Epithelial cell of esophagus (primary cell): ENCODE measurements at regions not wholly inside any gene's neighbourhood (a gene's known extent, or its start where the extent isn't known, plus 50 kb on each side); places are given as distances from the start of the nearest gene placed in this dataset.

Source experiments
- DNase-seq: peaks from one replicate; pipeline ENCODE4 v3.0.0; 2010; ENCODE audit warnings: low read depth
- H3K4me3 ChIP-seq: 2 replicates; pipeline ENCODE4 v1.5.1; 2011; ENCODE audit warnings: mild to moderate bottlenecking, low read length, control low read depth
- TF ChIP-seq, protein P1 (sequence below): IDR thresholded peaks from 2 replicates; pipeline ENCODE4 v1.5.1; 2011; ENCODE audit warnings: low read depth, mild to moderate bottlenecking, low read length, control low read depth, inconsistent platforms; ENCODE audit not compliant: insufficient read depth; ENCODE audit errors: missing control alignments

- no peak for DNase-seq
- TF ChIP-seq, protein P1, sequence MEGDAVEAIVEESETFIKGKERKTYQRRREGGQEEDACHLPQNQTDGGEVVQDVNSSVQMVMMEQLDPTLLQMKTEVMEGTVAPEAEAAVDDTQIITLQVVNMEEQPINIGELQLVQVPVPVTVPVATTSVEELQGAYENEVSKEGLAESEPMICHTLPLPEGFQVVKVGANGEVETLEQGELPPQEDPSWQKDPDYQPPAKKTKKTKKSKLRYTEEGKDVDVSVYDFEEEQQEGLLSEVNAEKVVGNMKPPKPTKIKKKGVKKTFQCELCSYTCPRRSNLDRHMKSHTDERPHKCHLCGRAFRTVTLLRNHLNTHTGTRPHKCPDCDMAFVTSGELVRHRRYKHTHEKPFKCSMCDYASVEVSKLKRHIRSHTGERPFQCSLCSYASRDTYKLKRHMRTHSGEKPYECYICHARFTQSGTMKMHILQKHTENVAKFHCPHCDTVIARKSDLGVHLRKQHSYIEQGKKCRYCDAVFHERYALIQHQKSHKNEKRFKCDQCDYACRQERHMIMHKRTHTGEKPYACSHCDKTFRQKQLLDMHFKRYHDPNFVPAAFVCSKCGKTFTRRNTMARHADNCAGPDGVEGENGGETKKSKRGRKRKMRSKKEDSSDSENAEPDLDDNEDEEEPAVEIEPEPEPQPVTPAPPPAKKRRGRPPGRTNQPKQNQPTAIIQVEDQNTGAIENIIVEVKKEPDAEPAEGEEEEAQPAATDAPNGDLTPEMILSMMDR, result no peak
These were observed 222.6 kb upstream of the INTU start for GRCh38 chr4:127410201-127410600.

DNA sequence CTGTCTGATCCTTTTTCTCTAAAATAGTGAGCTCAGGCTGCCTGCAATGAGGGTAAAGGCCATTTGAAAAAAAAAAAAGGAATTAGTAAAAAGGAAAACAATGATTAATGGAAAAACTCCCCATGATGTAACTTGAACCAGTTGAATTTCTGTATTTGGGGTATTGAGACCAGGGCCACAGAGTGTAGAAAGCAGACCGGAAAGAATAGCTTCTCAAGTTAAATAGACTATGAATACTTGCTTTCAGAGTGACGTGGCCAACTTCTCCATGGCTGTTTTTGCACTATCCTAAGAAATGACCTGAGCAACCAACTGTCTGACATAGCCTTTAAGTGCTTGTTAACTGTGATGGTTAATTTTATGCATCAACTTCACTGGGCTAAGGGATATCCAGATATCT lies 222.1 kb upstream of the INTU start:
- no peak for DNase-seq
- TF ChIP-seq, protein P1, result no peak
- no peak overlapping the region for H3K4me3 ChIP-seq

More at GRCh38 chr4:127410201-127410600, 222.6 kb upstream of the INTU start:
- H3K4me3 ChIP-seq, result no peak overlapping the region

GRCh38 chr4:127414951-127415606 lies 217.7 kb upstream of the INTU start:
- TF ChIP-seq, protein P1, result no peak
- DNase-seq, result no peak

DNA sequence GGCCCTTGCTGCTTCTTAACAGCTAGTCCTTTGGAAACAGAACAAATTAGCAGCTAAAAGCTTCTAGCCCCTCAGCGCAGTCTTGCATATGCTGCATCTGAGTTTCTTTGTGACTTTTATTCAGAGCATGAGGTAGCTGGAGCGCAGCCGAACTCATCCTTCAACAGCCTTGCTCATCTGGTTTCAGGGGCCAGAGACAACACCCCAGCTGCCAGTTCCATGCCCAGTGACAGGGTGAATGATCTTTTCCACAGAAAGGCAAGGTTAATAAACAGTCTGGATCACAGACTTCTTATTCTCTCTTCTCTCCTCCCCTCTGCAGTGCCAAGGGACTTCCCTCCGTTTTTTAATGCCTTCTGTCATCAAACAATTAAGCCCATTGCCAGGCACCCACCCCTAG lies 216.6 kb upstream of the INTU start:
- no peak for DNase-seq

More at GRCh38 chr4:127414951-127415606, 217.7 kb upstream of the INTU start:
- no peak overlapping the region for H3K4me3 ChIP-seq

DNA sequence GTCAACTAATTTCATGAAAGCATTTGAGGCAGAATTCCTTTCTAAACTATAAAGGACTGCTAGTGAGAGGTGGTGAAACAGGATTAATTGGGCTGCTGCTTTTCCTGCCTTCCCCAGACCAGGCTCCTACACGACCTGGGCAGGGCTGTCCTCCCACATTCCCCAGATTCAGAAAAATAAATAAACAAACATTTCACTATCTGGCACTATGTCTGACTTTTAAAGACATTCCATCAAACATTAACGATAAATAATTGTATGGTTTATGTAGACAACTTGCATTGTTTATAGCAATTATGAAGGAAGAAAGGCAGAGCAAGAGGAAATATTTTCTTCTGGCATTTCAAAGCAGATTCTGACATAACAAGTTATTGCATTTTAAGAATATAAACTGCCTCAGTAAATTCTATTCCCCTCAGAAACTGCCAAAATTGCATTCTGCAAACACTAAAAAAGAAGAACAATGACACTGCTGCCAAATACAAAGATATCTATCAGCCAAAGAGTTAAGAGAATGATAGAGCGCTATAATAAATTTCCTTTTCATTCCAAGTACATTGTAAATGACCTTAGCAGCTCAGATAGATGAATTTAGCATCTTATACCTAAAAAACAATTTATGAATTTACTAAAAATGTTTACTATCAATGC lies 214.7 kb upstream of the INTU start:
- TF ChIP-seq, protein P1, result no peak
- DNase-seq, result no peak
- H3K4me3 ChIP-seq, result no peak overlapping the region

More for the DNA sequence above, 216.6 kb upstream of the INTU start:
- no peak overlapping the region for H3K4me3 ChIP-seq
- TF ChIP-seq, protein P1, result no peak

DNA sequence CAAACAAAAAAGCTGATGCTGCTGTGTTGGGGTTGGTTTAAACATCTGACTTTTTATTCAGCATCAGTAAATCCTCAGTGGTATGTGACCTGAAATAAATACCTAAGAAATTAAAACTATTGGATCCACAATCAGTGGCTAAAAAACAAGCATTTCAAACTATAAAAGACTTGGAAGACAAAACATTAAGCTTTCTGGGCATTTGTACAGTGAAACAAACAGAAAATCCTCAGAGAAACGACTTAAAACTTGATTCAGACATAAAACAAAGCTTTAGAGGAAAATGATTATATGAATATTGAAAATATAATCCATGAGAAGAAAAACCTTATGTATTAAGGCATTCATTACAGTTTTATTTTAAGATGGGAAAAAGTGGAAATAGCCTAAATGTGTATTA lies 213.3 kb upstream of the INTU start:
- DNase-seq, result no peak
- TF ChIP-seq, protein P1, result no peak
- H3K4me3 ChIP-seq, result no peak overlapping the region

DNA sequence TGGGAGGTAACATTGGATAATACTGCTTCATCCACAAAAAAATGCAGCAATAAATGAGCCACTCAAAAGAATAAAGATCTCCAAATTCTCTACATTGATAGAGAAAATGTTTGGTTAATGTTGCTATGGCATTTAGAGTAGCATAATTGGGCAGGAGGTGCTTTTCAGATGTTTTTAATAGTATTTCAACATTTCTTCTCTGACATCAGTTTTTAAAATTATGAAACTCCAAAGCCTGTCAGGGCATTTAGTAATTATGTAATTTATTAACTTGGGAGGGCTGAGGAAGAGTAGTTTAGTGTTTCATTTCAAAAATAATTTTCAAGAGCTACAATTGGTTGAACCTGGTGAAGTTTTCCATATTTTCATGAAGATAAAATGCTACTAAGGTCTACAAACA lies 211.3 kb upstream of the INTU start:
- no peak for DNase-seq
- no peak overlapping the region for H3K4me3 ChIP-seq
- TF ChIP-seq, protein P1, result no peak
